ENCODE measurements at regions not wholly inside any gene's neighbourhood (a gene's known extent, or its start where the extent isn't known, plus 50 kb on each side); places are given as distances from the start of the nearest gene placed in this dataset.

GRCh38 chr2:554444-554843 lies 122.8 kb downstream of the TMEM18 start:
- no peak for TF ChIP-seq ZNF8 (CRISPR knock-in tag; IDR thresholded peaks at IDR 0.05)
- no peak for TF ChIP-seq GLIS3 (CRISPR knock-in tag; IDR thresholded peaks at IDR 0.05)
- TF ChIP-seq BACH2 (CRISPR knock-in tag; IDR thresholded peaks at IDR 0.05; ENCODE audit: borderline replicate concordance): no peak
- TF ChIP-seq ISL1 (CRISPR knock-in tag; IDR thresholded peaks at IDR 0.05): no peak
- TF ChIP-seq ZNF565 (CRISPR knock-in tag; conservative IDR thresholded peaks at IDR 0.05; ENCODE audit: low read depth): no peak
- TF ChIP-seq ZFP30 (CRISPR knock-in tag; IDR thresholded peaks at IDR 0.05): no peak
- TF ChIP-seq, protein P1, sequence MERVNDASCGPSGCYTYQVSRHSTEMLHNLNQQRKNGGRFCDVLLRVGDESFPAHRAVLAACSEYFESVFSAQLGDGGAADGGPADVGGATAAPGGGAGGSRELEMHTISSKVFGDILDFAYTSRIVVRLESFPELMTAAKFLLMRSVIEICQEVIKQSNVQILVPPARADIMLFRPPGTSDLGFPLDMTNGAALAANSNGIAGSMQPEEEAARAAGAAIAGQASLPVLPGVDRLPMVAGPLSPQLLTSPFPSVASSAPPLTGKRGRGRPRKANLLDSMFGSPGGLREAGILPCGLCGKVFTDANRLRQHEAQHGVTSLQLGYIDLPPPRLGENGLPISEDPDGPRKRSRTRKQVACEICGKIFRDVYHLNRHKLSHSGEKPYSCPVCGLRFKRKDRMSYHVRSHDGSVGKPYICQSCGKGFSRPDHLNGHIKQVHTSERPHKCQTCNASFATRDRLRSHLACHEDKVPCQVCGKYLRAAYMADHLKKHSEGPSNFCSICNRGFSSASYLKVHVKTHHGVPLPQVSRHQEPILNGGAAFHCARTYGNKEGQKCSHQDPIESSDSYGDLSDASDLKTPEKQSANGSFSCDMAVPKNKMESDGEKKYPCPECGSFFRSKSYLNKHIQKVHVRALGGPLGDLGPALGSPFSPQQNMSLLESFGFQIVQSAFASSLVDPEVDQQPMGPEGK (CRISPR knock-in tag; IDR thresholded peaks at IDR 0.05; ENCODE audit: borderline replicate concordance): no peak
- TF ChIP-seq CSDC2 (CRISPR knock-in tag; IDR thresholded peaks at IDR 0.05): no peak
- no peak for TF ChIP-seq CSRNP3 (CRISPR knock-in tag; IDR thresholded peaks at IDR 0.05)
- TF ChIP-seq, protein P2, sequence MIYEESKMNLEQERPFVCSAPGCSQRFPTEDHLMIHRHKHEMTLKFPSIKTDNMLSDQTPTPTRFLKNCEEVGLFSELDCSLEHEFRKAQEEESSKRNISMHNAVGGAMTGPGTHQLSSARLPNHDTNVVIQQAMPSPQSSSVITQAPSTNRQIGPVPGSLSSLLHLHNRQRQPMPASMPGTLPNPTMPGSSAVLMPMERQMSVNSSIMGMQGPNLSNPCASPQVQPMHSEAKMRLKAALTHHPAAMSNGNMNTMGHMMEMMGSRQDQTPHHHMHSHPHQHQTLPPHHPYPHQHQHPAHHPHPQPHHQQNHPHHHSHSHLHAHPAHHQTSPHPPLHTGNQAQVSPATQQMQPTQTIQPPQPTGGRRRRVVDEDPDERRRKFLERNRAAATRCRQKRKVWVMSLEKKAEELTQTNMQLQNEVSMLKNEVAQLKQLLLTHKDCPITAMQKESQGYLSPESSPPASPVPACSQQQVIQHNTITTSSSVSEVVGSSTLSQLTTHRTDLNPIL (CRISPR knock-in tag; IDR thresholded peaks at IDR 0.05; ENCODE audit: low read depth): no peak
- no peak for TF ChIP-seq ZNF70 (CRISPR knock-in tag; IDR thresholded peaks at IDR 0.05)
- TF ChIP-seq PPARA (CRISPR knock-in tag; IDR thresholded peaks at IDR 0.05; ENCODE audit: borderline replicate concordance): no peak
- no peak for TF ChIP-seq ZC3H10 (CRISPR knock-in tag; IDR thresholded peaks at IDR 0.05)
- TF ChIP-seq RARB (CRISPR knock-in tag; IDR thresholded peaks at IDR 0.05): no peak
